Common myeloid progenitor, CD34-positive (primary cell): ENCODE measurements at regions not wholly inside any gene's neighbourhood (a gene's known extent, or its start where the extent isn't known, plus 50 kb on each side); places are given as distances from the start of the nearest gene placed in this dataset.

Experiments used
- CTCF ChIA-PET: fragments of 350-600 bp; sonication (Branson Sonifier 250); formaldehyde crosslinking; loops from one replicate; lab custom pipeline; 2021; ENCODE audit warnings: antibody characterized with exemption; lab: Charles Lee
- POLR2A ChIA-PET: fragments of 350-600 bp; sonication (Branson Sonifier 250); formaldehyde crosslinking; loops from one replicate; lab custom pipeline; 2021; ENCODE audit warnings: antibody characterized with exemption; lab: Charles Lee
- DNase-seq, 3 donors: peaks; one replicate each; pipeline versions ENCODE4 v3.0.0 to v3.0.0-alpha.2; 2013
- H3K27ac ChIP-seq, 2 experiments: 1 replicate in 1 of 2; 2 replicates in 1 of 2; pipeline ENCODE4 v1.7.0; 2013; ENCODE audit warnings: inconsistent platforms in 2 of 2, low read length in 2 of 2, mild to moderate bottlenecking in 2 of 2, low read depth in 1 of 2, moderate library complexity in 1 of 2; ENCODE audit not compliant: severe bottlenecking in 2 of 2, insufficient read depth in 1 of 2, poor library complexity in 1 of 2
- H3K27me3 ChIP-seq, 5 experiments: replicated peaks in 2 of 5; 1 replicate in 3 of 5; 2 replicates in 2 of 5; pipeline versions ENCODE4 v1.6.1 to v1.7.0; 2013; ENCODE audit warnings: low read length in 4 of 5, mild to moderate bottlenecking in 2 of 5, moderate library complexity in 2 of 5, inconsistent platforms in 1 of 5; ENCODE audit not compliant: insufficient read depth in 5 of 5, control insufficient read depth in 4 of 5
- H3K36me3 ChIP-seq, 4 experiments: 1 replicate in 2 of 4; 2 replicates in 2 of 4; pipeline versions ENCODE4 v1.6.1 to v1.7.0; 2013; ENCODE audit warnings: low read length in 3 of 4, control low read depth in 1 of 4, mild to moderate bottlenecking in 1 of 4; ENCODE audit not compliant: control insufficient read depth in 4 of 4, insufficient read depth in 4 of 4
- H3K4me1 ChIP-seq, 4 experiments: 1 replicate in 3 of 4; 2 replicates in 1 of 4; pipeline versions ENCODE4 v1.6.1 to v1.7.1; 2013; ENCODE audit warnings: low read length in 3 of 4, mild to moderate bottlenecking in 3 of 4, control low read depth in 1 of 4, inconsistent platforms in 1 of 4, moderate library complexity in 1 of 4; ENCODE audit not compliant: control insufficient read depth in 4 of 4, insufficient read depth in 4 of 4; ENCODE audit errors: control extremely low read depth in 1 of 4
- H3K4me3 ChIP-seq, 7 experiments: 1 replicate in 4 of 7; 2 replicates in 3 of 7; pipeline versions ENCODE4 v1.5.1 to v1.7.0; 2013; ENCODE audit warnings: mild to moderate bottlenecking in 7 of 7, low read length in 6 of 7, moderate library complexity in 6 of 7, inconsistent platforms in 2 of 7, low read depth in 2 of 7, control low read depth in 1 of 7; ENCODE audit not compliant: insufficient read depth in 4 of 7, control insufficient read depth in 1 of 7; ENCODE audit errors: extremely low read depth in 1 of 7
- H3K9me3 ChIP-seq, 5 experiments: 1 replicate in 4 of 5; 2 replicates in 1 of 5; pipeline versions ENCODE4 v1.6.1 to v1.7.1; 2013; ENCODE audit warnings: low read length in 4 of 5, mild to moderate bottlenecking in 2 of 5, inconsistent platforms in 1 of 5, low read depth in 1 of 5, moderate library complexity in 1 of 5; ENCODE audit not compliant: control insufficient read depth in 4 of 5, insufficient read depth in 2 of 5; ENCODE audit errors: control extremely low read depth in 1 of 5
- WGBS: methylation state at CpG from one replicate; pipeline ENCODE4 v1.1.5; 2013; ENCODE audit not compliant: insufficient coverage; 5-methylcytosine and 5-hydroxymethylcytosine counted together

GRCh38 chr6:153832543-153832942, 206.5 kb upstream of the OPRM1 start:
- no peaks in the 10 kb centered on the region for H3K9me3 ChIP-seq
- 100% methylated on average over 4 of the region's 9 CpGs for WGBS
- H3K27ac ChIP-seq: no peak overlapping the region
- no peaks in the 10 kb centered on the region for H3K27me3 ChIP-seq
- ChIA-PET POLR2A (no interaction called here), CTCF (no interaction called here)
- no peak overlapping the region for H3K4me3 ChIP-seq
- no peaks in the 10 kb centered on the region for H3K4me1 ChIP-seq
- H3K36me3 ChIP-seq: no peaks in the 10 kb centered on the region
- DNase-seq: no peak

- no peaks in the 10 kb centered on the region for H3K4me1 ChIP-seq
- H3K27ac ChIP-seq: no peak overlapping the region
- no peaks in the 10 kb centered on the region for H3K27me3 ChIP-seq
- DNase-seq: no peak
- H3K36me3 ChIP-seq: no peaks in the 10 kb centered on the region
- ChIA-PET POLR2A (no interaction called here), CTCF (no interaction called here)
- WGBS: 73% methylated on average over 5 of the region's 5 CpGs
- no peaks in the 10 kb centered on the region for H3K9me3 ChIP-seq
- H3K4me3 ChIP-seq: no peak overlapping the region
Measured at GRCh38 chr6:153831350-153832078, 207.5 kb upstream of the OPRM1 start.

GRCh38 chr6:153817173-153817572, 221.9 kb upstream of the OPRM1 start:
- no peak overlapping the region for H3K4me3 ChIP-seq
- no peak for DNase-seq
- H3K9me3 ChIP-seq: peaks cover 0 to 12% (median 0%) of the 10 kb centered on the region in 5 experiments
- H3K36me3 ChIP-seq: no peaks in the 10 kb centered on the region
- CTCF ChIA-PET: interaction anchor here (0.6 kb wide), 1 partner anchor 87 kb away, joined by 3 read pairs; no protein-coding TSS in a partner anchor
- H3K27me3 ChIP-seq: no peaks in the 10 kb centered on the region
- POLR2A ChIA-PET: no interaction called here
- 100% methylated on average over 2 of the region's 3 CpGs for WGBS
- H3K4me1 ChIP-seq: no peaks in the 10 kb centered on the region
- H3K27ac ChIP-seq: no peak overlapping the region

GRCh38 chr6:153816366-153816765, 222.7 kb upstream of the OPRM1 start:
- CTCF ChIA-PET: no interaction called here

GRCh38 chr6:153814136-153814535, 224.9 kb upstream of the OPRM1 start:
- Histone ChIP-seq H3K27me3 (no peaks in the 10 kb centered on the region), H3K27ac (no peak overlapping the region), H3K4me3 (no peak overlapping the region), H3K4me1 (no peaks in the 10 kb centered on the region), H3K36me3 (no peaks in the 10 kb centered on the region), H3K9me3 (peaks cover 0 to 12% (median 1%) of the 10 kb centered on the region in 5 experiments)
- WGBS: no CpG with 5 or more reads among the region's 1 CpG
- CTCF ChIA-PET: no interaction called here
- no peak for DNase-seq
- POLR2A ChIA-PET: no interaction called here

More at GRCh38 chr6:153816366-153816765, 222.7 kb upstream of the OPRM1 start:
- peaks cover 0 to 12% (median under 1%) of the 10 kb centered on the region in 5 experiments for H3K9me3 ChIP-seq
- no peak for DNase-seq
- H3K36me3 ChIP-seq: no peaks in the 10 kb centered on the region
- no peaks in the 10 kb centered on the region for H3K27me3 ChIP-seq
- POLR2A ChIA-PET: no interaction called here
- WGBS: 86% methylated on average over 1 of the region's 3 CpGs
- H3K4me3 ChIP-seq: no peak overlapping the region
- no peaks in the 10 kb centered on the region for H3K4me1 ChIP-seq
- no peak overlapping the region for H3K27ac ChIP-seq

- H3K4me3 ChIP-seq: no peak overlapping the region
- no peak for DNase-seq
- H3K36me3 ChIP-seq: no peaks in the 10 kb centered on the region
- H3K27me3 ChIP-seq: no peaks in the 10 kb centered on the region
- H3K4me1 ChIP-seq: no peaks in the 10 kb centered on the region
- ChIA-PET CTCF (no interaction called here), POLR2A (no interaction called here)
- WGBS: 92% methylated on average over 2 of the region's 5 CpGs
- no peak overlapping the region for H3K27ac ChIP-seq
- no peaks in the 10 kb centered on the region for H3K9me3 ChIP-seq
Measured at GRCh38 chr6:153804755-153805330, 234.2 kb upstream of the OPRM1 start.

GRCh38 chr6:153801917-153802316, 237.1 kb upstream of the OPRM1 start:
- ChIA-PET POLR2A (no interaction called here), CTCF (no interaction called here)
- Histone ChIP-seq H3K27ac (no peak overlapping the region), H3K27me3 (no peaks in the 10 kb centered on the region), H3K9me3 (no peaks in the 10 kb centered on the region), H3K4me1 (no peaks in the 10 kb centered on the region), H3K36me3 (no peaks in the 10 kb centered on the region), H3K4me3 (no peak overlapping the region)
- no peak for DNase-seq
- no CpG with 5 or more reads among the region's 2 CpGs for WGBS
